HG03354 (cell line): ENCODE measurements at regions not wholly inside any gene's neighbourhood (a gene's known extent, or its start where the extent isn't known, plus 50 kb on each side); places are given as distances from the start of the nearest gene placed in this dataset.

Experiments
- ATAC-seq: cut with Tn5 transposase; IDR thresholded peaks from one replicate; pipeline ENCODE4 v1.9.1; 2021; ENCODE audit warnings: mild to moderate bottlenecking; ENCODE audit not compliant: unreplicated experiment, poor library complexity, severe bottlenecking

DNA sequence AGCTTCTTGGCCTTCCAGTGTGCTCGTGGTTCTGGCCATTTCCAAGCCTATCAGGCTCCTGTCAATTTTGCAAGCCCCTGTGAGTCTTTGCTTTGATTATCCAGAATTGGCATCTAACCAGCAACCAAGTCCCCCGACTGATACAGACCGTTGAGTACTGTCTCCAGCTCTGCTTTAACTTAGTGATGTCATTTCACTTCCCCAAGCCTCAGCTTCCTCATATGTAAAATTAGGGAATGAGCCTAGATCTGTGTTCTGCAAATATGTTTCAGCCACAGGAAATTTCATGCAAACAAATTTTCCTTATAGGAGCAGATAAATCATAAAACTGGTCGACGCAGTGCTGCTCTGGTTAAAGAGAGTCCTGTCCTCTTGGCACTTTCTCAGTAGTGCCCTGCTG is 60.1 kb upstream of the WSB1 start:
- no peak for ATAC-seq

DNA sequence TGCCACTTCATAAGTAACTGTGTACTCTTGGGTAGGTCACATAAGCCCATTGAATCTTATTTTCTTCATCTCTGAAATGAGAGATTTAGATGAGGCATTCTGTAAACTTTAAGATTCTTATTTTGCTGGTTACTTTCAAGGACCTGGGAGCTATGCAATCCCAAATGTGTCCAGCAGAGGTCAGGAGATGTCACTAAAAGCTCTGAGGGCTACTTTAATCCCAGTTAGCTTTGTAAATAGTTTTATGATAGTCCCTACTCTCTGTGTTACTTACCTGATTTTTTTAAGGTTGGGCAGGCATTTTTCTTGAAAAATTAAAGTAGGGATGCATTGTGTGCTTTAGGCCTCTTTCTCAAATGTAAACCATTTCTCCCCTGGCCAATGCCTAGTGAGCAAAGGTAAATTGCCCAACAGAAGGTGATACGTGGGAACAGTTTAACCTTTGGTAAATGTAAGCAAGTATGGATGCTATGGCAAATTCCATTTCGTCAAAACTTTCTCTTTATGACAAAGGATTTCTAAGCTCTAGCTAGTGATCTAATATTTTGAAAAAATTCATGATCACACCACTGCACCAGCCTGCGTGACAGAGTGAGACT is 57.1 kb upstream of the WSB1 start:
- ATAC-seq, result peak; percentile 56

DNA sequence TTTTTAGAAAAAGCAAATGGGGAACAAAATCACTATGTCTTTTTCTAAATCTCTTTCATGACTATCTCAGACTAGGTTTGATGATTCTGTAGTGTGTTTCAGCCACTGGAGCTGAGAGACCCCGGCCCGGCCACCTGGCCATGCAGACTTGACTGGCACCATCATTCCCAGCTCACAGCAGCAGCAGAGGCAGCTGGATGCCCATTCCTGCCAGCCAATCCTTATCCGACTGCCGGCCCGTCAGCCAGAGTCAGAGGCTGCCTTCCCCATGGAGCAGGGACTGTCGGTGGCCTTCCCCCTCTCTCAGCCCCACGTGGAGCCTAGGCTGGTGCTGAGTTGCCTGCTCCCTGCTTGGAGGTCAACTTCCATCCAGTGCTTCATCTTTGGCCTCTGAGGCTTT is 56.0 kb upstream of the WSB1 start:
- ATAC-seq, result no peak

DNA sequence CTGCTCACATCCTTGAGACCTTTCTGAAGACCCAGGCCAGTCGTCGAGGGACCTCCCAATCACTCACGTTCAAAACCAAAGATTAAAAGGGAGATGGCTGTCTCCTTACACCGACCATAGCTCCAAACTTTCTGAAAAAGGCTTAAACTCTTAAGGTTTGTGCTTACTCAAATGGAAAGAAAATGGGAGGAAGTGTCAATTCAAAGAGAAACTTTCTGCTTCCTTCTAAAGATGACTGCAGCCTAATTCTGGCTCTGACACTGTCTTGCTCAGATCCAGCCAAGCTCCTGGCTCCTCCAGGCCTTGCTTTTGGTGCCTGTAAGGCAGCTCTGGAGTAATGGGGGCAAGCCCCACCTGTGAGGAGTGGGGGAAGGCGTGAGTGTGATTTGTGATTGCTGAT is 54.9 kb upstream of the WSB1 start:
- ATAC-seq, result peak; percentile 55

DNA sequence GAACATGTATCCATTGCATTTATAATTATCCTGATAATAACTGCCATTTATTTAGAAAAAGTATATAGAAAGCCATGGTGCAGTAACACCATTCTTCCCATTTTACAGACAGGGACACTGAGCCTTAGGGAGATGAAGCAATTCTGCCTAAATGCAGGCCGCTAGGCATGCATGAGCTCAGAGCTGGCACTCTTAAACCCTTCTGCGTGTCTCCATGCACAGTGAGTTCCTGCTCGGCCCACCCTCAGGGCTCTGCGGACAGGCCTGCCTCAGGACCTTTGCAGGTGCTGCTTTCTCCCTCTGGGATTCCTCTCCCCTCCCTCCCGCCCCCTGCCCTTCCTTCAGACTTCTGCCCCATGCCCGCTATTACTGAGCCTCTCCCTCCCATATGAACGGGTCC is 54.3 kb upstream of the WSB1 start:
- no peak for ATAC-seq

DNA sequence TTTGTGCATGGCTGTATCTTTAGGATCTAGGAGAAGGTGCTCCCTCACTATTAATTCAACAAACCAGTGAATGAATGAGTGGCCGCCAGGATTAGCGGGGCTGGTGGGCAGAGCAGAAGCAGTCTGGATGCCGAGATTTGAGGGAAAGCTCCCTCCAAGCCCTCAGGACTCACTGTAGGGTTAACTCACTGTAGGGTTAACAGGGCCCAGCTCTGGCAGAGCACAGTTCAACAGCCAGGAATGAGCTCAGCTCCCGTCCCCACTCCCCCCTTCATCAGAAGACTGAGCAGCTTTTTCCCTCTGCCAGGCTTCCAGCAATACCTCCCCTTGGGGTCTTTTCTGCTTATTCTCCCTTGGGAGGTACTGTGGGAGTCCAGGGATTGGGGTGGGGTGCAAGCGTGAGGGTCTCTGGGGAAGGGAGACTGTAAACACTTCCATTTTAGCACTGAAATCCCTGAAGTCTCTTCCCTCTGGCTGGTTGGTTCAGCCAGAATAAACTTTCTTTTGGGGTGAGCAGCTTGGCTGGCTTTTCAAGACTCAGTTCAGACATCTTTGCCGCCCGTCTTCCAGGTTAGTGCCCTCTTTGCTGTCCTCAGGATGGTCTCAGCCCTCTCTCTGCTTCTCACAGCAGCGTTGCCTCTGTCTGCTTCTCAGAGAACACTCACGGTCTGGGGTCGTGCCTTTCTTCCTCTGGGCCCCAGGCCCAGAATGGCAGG is 53.7 kb upstream of the WSB1 start:
- ATAC-seq, result no peak

DNA sequence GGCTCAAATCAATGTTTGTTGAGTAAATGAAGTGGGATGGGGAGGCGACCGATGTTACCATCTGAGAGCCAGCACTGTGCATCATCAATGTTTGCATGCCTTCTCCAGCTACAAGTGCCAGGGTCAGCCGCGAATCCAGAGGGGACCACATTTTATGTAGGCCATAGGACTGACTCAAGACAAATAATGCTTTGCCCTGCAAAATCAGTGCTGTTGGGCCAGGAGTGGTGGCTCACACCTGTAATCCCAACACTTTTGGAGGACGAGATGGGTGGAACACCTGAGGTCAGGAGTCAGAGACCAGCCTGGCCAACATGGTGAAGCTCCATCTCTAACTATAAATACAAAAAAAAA is 53.1 kb upstream of the WSB1 start:
- ATAC-seq, result no peak

DNA sequence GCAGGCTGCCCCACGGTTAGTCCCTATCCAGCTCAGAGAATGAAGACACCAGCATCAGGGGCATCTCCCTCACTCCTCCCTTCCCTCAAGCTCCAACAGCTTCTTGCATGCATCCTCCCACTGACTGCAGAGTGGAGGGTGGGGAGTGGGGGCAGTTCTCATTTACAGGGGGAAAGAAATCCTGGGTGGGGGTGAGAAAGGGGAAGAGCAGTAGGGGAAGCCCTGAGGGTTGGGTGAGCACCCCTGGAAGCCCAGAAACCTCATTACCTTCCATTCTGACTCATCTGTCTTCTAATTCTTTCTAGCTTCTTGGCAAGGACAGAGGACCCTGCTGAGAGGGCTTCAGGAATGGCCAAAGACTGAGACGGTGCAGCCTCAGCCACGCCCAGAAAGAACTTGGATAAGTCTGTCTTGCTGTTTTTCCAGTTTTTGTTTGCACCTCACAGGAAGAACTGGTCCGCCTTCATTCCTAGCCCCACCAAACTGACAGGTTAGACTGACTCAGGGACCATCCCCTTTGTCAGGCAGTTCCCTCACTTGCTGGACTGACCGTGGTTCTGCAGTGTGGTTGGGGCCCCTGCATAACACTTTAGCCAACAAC is 52.5 kb upstream of the WSB1 start:
- ATAC-seq, result no peak

DNA sequence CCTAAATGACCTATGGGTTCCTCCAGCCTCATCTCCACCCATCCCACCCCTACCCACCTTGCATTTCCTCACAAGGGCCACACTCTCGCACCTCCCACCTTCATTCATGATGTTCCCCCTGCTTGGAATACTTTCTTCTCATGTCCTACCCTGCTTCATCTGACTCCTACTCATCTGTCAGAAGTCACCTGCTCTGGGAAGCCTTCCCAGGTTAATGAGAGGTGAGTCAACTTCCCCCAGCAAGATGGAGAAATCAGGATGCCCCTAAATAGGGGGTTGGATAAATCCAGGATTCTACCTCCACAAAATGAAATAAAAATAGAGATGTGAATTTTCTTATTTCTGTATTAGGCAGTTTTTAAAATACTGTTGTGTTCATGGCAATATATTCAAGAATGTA is 51.0 kb upstream of the WSB1 start:
- ATAC-seq, result no peak

DNA sequence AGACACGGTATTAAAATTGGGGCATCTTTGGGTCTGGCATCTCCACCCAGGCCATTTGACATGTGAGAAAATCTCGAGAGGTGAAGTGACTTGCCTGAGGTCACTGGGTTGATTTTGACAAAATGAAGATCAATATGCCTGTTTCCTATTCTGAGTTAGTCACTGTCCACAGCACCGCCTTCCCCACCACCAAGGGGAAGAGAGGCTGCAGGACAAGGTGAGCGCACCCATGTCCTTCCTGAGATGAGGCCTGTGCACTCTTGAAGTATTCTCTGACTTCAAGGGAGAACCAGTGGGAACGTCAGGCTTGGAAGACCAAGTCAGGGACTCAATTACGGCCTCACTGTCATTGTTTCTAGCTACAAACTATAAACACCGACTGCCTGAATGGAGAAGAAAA is 49.9 kb upstream of the WSB1 start:
- ATAC-seq, result no peak
